Stimulated activated CD4-positive, alpha-beta T cell treated with anti-CD3 and anti-CD28 coated beads, Interleukin-4, amount 100 ng/mL, for 24 hours (primary cell): ENCODE measurements at regions not wholly inside any gene's neighbourhood (a gene's known extent, or its start where the extent isn't known, plus 50 kb on each side); places are given as distances from the start of the nearest gene placed in this dataset.

ENCODE experiments used
- DNase-seq: peaks from one replicate; pipeline ENCODE4 v3.0.0-alpha.2; 2020

GRCh38 chr4:11495818-11496217, 67.1 kb upstream of the HS3ST1 start:
- no peak for DNase-seq

DNA sequence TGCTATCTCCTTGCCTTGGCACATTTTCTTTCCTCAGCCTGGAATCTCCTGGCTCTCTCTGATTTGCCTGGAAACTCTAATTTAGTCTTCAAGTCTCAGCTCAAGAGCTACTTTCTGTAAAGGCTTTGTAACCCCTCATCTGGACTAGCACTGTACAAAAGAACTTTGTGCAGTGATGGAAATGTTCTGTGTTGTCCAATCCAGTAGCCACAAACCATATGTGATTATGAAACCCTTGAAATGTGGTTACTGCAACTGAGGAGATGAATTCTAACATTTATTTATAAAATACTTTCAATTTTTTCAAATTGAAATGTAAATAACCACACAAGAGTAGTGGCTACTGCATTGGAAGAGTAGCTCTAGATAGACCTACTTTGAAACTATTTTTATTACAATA, 66.6 kb upstream of the HS3ST1 start:
- no peak for DNase-seq

- DNase-seq: no peak
These were observed 65.5 kb upstream of the HS3ST1 start for GRCh38 chr4:11494232-11494631.

GRCh38 chr4:11489453-11490083, 60.9 kb upstream of the HS3ST1 start:
- no peak for DNase-seq

- no peak for DNase-seq
These were observed 60.2 kb upstream of the HS3ST1 start for GRCh38 chr4:11488657-11489452.

- no peak for DNase-seq
These were observed 59.3 kb upstream of the HS3ST1 start for GRCh38 chr4:11487868-11488544.

DNA sequence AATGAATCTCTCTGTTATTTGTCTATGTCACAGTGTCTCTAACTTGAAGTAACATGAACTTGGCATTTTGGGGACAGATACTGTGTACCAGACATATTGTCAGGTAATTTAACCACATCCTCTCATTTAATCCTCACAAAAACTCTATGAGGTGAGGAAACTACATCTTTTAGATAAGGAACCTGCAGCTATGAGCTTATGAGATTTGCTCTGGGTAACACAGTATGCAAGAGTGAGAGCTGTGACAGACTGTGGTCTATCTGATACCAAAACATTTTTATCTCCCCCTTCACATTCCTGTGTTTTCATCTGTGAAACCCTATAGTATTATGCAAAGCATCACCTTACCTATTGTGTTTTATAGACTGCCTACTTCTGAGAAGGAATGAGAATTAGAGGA, 58.4 kb upstream of the HS3ST1 start:
- DNase-seq: no peak

DNA sequence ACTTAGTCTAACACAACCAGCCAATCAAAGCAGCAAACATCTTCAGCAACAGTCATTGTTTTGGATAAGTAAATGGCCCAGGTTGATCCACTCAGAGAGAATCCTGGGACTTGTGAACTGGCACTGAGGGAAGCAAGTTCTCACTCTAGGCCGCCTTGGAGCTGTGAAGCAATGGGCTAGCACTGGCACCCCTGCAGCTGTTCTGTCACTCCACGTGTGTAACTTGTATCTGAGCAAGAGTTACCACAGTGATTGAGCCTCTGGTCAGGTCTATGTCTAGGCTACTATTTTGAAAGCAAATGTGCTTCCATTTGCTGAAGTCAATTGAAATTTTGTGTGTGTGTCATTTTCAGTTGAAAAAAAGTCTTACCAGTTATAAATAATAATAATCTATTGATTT, 57.2 kb upstream of the HS3ST1 start:
- DNase-seq: no peak

GRCh38 chr4:11484531-11484930, 55.8 kb upstream of the HS3ST1 start:
- DNase-seq: no peak

DNA sequence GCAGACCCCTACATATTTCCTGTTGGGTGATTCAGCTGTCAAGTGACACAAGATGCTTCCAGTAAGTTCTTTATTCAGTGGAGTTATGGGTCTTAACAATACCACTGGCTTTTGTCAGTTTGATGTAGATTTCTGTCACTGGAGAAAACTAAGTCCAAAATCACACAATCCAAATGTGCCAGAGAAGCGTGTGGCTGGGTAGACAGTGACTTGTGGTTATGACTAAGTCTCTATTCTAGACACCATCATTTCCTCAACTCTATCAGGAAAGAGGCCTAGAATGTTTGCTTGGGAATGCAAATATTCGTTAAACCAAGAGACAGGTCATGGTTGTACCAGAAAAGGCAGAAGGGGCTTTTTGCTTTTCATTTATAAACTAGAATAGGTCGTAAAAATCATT, 54.4 kb upstream of the HS3ST1 start:
- no peak for DNase-seq

DNA sequence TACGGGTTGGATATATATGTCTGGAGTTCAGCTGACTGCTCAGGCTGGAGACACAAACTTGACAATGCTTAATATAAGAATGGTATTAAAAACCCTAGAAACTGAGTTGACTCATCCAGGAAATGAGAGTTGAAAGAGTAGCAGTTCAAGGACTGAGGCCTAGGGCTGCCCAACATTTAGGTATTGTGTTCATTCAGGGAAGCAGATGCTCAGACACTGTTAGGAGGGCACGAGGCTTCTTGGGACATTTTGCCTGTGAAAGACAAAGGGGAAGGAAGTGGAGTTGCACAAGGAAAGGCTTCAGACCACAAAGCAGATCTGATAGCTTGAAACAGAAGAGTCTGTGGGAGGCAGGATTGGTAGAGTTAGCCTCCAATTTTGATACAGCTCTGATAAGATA, 52.0 kb upstream of the HS3ST1 start:
- DNase-seq: no peak
